Panc1 (cell line): ENCODE measurements at regions not wholly inside any gene's neighbourhood (a gene's known extent, or its start where the extent isn't known, plus 50 kb on each side); places are given as distances from the start of the nearest gene placed in this dataset.

Source experiments
- POLR2AphosphoS5 ChIP-seq: IDR thresholded peaks from 2 replicates; pipeline ENCODE4 v1.6.1; 2012; ENCODE audit warnings: mild to moderate bottlenecking, low read depth, low read length, moderate library complexity
- SIN3A ChIP-seq: IDR thresholded peaks from 2 replicates; pipeline ENCODE4 v1.6.1; 2012; ENCODE audit warnings: low read depth, mild to moderate bottlenecking, low read length, moderate library complexity, borderline replicate concordance; ENCODE audit not compliant: insufficient read depth
- TF ChIP-seq, protein P1 (sequence below): fragments of 450-650 bp; IDR thresholded peaks from 2 replicates; pipeline ENCODE4 v1.5.1; 2017; ENCODE audit warnings: mild to moderate bottlenecking

DNA sequence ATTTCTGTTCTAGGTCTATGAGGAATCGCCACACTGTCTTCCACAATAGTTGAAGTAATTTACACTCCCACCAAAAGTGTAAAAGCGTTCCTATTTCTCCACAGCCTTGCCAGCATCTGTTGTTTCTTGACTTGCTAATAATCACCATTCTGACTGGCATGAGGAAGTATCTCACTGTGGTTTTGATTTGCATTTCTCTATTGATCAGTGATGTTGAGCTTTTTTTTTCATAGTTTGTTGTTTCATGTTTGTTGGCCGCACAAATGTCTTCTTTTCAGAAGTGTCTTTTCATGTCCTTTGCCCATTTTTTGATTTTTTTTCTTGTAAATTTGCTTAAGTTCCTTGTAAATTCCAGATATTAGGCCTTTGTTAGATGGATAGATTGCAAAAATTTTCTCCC lies 867.1 kb downstream of the DTWD2 start:
- TF ChIP-seq POLR2AphosphoS5 (no peak), SIN3A (no peak)
- TF ChIP-seq, protein P1, sequence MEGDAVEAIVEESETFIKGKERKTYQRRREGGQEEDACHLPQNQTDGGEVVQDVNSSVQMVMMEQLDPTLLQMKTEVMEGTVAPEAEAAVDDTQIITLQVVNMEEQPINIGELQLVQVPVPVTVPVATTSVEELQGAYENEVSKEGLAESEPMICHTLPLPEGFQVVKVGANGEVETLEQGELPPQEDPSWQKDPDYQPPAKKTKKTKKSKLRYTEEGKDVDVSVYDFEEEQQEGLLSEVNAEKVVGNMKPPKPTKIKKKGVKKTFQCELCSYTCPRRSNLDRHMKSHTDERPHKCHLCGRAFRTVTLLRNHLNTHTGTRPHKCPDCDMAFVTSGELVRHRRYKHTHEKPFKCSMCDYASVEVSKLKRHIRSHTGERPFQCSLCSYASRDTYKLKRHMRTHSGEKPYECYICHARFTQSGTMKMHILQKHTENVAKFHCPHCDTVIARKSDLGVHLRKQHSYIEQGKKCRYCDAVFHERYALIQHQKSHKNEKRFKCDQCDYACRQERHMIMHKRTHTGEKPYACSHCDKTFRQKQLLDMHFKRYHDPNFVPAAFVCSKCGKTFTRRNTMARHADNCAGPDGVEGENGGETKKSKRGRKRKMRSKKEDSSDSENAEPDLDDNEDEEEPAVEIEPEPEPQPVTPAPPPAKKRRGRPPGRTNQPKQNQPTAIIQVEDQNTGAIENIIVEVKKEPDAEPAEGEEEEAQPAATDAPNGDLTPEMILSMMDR = no peak
